NCI-H1105 (cell line): ENCODE measurements at regions not wholly inside any gene's neighbourhood (a gene's known extent, or its start where the extent isn't known, plus 50 kb on each side); places are given as distances from the start of the nearest gene placed in this dataset.

Experiments used
- DNase-seq: peaks from one replicate; lab custom pipeline; 2025; lab: John Stamatoyannopoulos, UW

DNA sequence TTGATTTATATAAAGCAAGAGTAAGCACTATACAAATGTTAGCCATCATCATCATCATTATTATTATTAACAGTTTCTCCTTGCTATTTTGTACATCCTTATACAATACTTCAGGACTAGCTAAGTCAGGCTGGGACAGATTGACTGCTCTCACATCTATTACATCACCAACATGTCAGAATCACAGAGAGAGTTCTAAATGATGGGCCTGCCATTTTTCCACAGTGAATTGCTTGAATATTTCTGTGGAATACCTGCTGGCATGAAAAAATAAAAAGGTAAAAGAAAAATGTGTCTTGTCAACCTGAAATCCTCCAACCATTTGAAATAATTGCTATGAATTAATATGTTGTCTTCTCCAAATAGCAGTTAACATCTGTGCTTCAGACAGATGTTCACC, 1311.3 kb downstream of the FAM181B start:
- DNase-seq, result no peak

DNA sequence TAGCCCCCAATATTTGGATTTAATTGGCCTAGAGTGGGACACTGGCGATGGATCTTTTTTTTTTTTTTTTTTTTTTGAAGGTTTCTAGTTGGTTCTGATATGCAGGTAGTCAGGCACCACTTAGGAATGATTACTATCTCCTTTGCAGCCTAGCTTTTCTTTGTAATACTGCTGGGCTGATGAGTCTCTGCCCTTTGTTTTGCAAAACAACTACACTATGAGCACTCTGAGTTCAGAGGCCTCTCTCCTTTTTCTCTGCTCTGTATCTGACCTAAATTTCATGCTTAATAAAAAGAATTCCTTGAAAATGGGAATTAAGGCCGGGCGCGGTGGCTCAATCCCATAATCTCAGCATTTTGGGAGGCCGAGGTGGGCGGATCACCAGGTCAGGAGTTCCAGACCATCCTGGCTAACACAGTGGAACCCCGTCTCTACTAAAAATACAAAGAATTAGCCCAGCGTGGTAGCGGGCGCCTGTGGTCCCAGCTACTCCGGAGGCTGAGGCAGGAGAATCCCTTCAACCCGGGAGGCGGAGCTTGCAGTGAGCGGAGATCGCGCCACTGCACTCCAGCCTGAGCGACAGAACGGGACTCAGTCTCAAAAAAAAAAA, 1312.3 kb downstream of the FAM181B start:
- no peak for DNase-seq

DNA sequence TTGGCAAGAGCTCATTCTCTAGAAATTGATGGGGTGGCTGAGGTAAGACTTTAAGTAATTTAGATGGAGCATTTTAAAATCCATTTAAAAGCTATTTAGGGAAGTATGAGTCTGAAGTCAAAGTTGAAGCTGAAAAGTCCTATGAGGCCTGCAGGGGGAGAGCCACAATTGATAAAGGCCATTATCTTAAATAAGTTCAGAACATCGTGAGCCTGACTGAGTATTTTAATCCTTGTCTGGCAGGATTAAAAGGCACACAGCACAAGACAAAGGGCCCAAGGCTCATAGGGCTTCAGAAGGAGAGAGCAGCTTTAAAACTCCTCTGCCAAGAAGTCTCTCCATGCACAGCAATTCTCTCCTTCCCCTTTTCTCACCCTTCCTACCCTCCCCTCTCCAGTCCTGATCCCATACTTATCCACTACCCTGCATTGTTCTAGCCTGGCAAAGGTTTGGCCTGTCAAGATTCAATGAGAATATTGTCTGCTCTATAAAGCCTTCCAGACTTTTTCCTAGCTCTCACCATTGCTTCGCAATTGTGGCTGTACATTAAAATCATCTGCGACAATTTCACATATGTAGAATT, 1312.9 kb downstream of the FAM181B start:
- DNase-seq, result no peak

DNA sequence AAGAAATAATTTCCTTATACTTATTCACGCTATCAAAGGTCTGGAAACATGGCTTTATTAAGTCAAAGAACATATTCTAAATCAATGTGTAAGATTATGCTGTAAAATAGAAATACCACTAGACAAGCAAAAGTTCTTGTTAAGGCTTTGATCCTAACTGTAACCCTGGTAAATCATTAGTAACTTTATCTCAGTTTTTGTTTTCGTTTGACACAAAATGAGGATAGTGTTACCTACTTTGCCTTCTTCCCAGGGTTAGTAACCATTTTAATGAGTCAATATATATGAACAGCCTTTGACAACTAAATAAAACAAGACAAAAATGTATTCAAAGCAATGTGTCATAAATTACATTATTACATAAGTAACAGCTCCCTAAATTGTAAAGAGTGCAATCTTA, 1336.3 kb downstream of the FAM181B start:
- DNase-seq, result no peak

DNA sequence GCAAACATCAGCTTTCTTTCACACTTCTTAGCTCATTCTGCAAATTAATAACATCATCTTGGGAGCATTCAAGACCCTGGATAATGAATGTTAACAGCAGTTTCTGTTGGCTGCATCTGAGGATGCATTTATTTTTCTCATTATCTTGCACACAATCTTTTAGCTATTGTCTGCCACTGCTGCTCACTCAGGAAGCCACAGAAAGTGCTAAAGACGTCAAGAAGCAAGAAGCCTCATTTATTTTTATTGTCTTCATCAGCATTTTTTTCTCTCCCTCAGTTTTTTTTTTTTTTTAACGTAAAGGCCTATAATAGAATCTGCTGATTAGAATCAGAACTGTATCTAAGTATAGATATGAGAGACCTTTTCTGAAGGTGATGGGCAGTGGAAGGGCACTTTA, 1339.4 kb downstream of the FAM181B start:
- DNase-seq, result no peak

DNA sequence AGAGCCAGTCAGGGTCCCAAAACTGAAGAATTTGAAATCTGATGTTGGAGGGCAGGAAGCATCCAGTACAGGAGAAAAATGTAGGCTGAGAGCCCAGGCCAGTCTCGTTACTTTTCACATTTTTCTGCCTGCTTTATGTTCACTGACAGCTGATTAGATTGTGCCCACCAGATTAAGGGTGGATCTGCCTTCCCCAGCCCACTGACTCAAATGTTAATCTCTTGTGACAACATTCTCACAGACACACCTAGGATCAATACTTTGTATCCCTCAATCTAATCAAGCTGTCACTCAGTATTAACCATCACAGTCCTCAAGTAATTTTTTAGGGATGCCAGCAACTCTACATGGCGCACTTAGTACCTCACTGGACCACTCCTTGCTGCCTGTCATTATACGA, 1345.3 kb downstream of the FAM181B start:
- DNase-seq, result no peak

DNA sequence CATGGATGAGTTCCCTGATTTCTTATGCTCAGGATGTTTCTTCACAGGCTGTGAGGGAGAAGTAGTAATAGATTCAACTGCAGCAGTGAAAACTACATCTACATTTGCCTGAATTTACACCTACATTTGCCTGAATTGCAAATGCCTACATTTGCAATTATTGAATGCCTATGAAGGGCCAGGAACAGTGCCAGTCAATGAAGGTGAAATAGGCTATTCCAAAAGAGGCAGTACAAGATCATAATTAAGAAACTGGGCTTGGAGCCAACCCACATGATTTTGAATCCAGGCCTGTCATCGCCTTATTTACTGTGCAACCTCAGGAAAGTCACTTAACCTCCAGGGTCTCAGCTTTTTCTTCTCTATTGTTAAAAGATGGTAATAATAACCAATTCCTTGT, 1353.3 kb downstream of the FAM181B start:
- DNase-seq, result peak; percentile 74

DNA sequence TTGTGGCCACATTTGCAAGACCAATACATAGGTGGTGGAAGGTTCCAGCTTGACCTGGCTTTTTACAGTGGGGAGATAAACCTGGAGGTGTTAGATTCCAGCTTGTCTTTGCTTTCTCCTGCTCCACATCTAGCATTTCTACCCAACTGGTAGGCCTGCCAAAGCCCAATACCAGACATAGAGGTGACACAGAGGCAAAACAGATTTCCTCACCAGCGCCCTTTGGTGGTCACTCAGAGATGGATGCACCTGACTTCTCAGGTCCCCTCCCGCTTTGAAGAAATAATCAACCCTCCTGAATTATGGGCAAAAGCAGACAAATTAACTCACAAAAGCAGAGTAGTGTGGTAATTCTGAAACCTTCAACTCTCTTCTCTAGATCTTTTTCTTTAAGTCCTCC, 1356.2 kb downstream of the FAM181B start:
- DNase-seq, result no peak

DNA sequence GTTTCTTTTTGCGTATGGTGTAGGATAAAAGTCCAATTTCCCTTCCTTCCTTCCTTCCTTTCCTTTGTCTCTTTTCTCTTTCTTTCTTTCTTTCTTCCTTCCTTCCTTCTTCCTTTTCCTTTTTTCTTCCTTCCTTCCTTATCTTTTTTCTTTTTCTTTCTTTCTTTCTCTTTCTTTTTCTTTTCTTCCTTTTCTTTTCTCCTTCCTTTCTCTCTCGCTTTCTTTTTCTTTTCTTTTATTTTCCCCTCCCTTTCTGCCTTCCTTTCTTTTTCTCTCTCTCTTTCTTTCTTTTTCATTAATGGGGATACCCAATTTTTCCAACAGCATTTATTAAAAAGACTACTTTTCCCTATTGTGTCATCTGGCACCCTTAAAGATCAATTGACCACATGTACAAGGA, 1359.7 kb downstream of the FAM181B start:
- DNase-seq, result no peak

DNA sequence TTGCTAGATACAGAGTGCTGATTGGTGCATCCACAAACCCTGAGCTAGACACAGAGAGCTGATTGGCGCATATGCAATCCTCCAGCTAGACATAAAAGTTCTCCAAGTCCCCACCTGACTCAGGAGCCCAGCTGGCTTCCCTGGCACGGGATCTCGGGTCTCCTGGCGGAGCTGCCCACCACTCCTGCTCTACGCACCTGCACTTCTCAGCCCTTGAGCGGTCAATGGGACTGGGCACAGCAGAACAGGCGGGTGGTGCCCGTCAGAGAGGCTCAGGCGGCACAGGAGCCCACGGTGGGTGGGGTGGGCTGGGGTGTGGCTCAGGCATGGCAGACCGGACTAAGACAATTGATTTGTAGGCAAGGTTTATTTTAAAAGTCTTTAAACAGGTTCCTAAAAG, 1365.5 kb downstream of the FAM181B start:
- no peak for DNase-seq

DNA sequence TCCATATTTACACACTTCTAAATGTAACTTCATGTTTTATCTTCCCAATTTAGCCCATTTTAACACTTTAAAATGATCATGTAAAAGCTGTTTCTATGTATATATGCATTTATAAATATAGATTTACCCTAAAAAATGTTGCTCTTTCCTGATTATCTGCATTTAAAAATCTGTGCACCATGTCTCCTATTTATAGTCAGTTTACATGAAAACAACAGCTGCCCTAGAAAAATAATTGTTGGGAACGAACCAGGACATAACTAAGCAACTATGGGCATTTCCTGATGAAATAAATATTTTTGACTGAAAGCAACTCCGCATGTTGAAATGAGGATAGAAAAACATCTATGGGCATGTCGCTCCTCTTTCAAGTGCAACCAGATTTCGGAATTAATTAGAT, 1368.2 kb downstream of the FAM181B start:
- DNase-seq, result no peak

DNA sequence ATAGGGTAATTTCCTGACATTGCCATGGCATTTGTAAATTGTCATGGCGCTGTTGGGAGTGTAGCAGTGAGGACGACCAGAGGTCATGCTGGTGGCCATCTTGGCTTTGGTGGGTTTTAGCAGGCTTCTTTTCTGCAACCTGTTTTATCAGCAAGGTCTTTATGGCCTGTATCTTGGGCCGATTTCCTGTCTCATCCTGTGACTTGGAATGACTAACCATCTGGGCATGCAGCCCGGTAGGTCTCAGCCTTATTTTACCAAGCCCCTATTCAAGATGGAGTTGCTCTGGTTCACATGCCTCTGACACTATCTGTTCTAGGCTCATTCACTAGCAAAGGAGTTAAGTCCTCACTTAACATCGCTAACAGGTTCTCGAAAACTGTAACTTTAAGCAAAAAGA, 1374.2 kb downstream of the FAM181B start:
- DNase-seq, result no peak

DNA sequence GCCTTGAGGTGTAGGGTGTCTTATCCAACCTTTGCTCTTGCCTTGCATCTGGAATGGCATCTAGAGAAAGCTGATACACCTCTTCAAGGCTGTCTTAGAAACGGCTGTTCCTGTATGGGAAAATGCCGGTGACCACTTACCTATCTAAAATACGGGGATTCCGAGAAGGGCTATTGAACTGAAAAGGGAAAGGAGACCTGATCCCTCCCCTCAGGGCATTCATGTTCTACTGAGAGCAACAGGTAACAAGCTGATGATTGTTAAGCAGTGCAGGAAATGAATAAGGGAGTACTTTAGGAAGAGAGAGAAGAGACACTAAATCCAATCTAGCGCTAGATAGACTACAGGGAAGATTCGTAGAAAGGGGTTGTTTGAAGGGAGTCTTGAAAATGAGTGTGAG, 1388.1 kb downstream of the FAM181B start:
- DNase-seq, result no peak

DNA sequence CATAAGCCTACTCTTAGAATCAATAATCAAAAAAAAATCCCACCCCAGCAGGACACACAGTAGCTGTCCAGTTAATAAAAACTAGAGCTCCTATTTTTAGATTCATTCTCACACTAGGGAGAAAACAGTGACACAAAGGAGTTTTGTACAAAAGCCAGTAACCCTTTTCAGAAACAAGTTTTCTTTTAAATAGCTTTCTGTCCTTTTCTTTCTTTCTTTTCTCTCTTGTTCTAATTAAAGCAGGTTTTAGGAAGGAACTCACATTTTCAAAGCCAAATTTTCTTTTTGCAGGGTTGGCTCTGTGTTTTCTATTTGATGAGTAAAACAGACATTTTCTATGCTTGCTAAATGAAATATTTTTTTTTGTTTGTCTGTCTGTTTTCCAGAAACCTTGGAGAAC, 1390.7 kb downstream of the FAM181B start:
- DNase-seq, result no peak

DNA sequence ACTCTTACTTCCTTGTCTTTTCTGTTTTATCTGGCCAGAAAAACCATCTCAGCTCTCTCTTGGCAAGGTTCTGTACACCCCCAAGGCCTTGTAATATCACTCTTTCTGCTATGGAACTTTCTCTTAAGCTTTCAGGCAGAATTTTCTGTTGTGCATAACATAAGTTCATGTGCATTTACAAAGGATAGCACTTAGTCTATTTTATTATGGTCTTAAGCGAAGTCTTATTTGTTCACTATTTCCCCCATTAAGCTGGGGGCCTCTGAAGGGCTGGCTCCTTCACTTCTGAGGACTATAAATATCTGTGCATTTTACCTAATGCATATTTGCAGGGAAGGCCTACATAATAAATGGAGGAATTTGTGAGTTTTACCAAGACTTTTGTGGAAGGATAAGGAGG, 1393.4 kb downstream of the FAM181B start:
- no peak for DNase-seq

DNA sequence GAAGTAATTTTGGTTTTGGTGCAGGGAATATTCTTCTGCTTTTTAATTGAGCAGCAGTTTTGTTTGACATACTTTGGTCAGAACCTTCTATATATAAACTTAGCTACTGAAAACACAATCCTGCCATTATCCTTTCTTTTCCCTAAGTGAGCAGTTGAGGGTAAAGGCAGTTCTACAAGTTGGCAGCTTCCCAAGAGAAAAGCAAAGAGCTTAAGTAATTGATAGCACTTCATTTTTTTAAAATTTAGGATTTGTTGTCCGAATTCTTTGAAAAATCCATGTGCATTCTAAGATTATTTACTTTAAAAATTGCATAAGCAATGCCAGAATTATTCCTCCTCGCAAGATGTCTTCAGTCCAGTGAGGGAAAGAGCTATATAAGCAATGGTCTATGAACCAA, 1394.1 kb downstream of the FAM181B start:
- no peak for DNase-seq

DNA sequence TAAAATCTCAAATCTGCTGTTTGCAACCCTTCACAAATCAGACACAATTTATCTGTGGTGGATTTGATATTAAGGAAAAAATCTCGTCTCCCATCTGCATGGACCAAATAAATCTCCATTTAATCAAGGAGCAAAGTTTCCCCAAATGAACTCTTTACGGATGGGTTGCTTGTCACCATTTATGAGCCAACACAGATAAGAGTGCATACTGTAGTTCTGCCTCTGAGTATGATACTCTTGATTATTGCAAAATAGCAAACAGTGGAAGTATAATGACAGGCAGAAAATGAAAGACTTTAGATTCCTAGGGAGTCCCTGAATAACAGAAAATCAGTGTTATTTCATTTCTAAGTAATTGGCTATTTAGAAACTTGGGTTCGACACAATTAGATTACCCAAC, 1395.9 kb downstream of the FAM181B start:
- no peak for DNase-seq

DNA sequence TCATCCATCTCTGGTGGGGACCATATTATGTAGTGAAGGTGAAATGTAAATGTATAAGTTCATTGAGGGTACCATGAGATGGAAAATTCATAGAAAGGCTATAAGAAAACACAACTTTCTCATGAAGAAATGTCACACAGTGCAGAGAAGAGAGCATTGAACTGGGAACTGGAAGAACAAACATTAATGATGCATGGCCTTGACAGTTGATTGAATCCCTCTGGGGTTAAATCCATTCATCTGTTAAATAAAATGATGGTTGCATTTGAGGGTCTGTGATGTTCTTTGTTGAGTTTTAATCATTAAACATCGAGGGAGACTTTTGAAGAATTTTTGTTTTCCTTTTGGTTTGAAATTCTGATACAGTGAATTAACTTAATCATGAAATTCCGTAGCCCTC, 1401.4 kb downstream of the FAM181B start:
- no peak for DNase-seq

DNA sequence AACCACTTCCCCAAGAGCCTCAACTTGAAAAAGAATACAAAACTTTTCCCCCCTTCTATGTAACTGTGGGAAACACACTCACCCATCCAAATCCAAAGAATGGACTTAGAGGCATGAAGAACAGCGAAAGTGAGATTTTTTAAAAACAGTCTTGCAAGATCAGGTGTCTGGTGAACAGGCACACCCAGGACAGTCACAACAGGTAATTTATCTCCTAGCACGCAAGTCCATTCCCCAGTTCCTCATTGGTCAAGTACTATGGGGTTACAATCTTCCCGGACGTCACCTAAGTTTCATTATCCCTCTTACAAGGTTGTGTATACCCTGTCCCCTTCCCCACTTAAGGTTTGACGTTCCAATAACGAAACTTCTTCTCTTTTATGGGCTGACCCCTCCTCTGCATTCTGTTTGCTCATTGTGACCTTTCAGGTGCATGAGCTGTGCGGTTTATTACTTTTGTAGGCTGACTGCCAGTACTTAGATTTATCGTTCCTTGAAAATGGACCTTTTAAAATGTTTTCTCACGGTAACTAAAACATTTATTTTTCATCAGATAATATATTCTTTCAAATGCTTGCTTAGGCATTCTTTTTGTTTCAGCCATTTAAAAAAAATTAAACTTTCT, 1401.9 kb downstream of the FAM181B start:
- DNase-seq, result no peak

DNA sequence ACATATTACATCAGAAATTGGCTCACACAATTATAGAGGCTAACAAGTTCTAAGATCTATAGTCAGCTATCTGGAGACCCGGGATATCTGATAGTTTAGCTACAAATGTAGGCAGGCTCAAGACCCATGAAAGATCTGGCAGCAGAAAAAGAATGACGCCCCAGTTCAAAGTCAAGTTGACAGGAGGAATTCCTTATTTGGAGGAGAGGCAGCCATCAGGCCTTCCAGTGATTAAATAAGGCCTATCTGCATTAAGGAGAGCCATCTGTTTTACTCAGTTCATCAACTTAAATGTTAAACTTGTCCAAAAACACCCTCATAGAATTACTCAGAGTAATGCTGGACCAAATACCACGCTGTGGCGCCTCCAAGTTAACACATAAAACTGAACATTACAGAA, 1402.6 kb downstream of the FAM181B start:
- no peak for DNase-seq

DNA sequence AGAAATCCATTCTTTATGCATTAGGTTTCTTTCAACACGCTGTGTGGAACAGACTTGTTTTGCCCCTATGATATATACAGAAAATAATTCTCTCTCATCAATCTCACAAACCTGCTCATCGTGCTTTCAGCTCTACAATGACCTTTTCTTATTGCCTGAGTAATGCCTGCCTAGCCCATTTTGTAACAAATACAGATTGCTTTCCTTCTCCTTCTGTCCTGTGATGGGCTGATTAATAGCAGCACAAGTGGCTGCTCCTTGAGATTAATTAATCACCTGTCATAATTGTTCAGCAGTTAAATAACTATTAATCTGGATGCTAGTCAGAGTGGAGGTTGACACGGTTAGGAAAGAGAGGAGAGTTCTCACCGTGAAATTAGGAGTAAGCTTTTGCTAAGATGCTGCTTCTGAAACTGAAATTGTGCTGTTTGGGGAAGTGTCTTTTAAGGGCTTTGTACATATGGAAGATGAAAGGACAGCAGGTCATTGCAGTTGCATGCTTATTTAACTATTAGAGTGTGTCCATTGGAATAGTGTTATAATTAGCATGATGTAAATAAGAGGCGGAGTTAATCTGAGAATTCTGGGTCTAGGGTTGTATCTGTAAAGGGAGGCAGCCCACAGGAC, 1430.5 kb downstream of the FAM181B start:
- DNase-seq, result peak; percentile 12

DNA sequence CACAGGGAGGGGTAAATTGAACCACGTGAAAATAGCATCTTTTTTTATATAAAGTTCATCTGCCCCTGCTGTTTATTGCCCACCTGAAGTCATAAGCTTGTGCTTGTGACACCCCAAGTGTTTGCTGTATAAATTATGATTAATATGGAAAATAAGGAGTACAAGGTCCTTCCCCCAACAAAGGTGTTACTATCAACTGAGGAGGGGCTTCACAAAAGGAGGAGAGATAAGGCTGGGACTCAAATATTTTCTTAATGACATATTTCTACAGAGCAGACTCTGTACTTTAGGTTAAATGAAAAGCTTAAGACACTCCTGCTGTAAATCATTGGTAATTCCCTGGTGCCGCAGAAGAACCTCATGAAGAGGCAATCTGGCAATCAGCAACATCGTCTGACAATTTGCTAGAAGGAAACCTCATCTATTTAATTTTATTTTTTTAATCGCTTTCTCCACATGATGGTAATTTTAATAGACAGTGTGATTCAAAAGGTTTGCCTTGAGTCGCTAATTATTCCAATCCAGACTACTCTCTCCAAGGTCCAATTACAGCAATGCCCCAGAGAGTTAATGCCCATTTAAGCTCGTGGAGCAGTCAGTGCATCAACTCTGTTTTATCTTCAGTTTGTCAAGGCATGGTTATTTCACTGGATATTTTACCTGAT, 1432.4 kb downstream of the FAM181B start:
- no peak for DNase-seq

DNA sequence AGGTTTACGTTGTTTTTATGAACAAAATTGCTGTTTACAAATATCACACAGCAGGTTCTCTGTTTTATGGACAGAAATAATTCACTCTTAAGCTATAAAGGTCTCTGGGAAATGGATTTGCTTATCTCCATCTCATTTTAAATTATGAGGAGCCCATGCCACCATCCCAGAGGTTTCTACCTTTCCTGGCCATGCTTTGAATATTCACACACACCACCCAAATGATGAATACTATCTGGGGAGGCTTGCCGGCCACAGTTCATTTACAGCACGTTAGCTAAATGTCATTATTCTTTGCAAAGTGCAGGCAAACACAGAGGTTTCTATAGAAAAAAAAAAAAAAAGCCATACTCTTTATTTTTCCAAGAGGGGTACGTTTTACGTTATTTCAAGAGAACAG, 1446.7 kb downstream of the FAM181B start:
- no peak for DNase-seq
